Mammary epithelial cell (primary cell): ENCODE measurements at regions not wholly inside any gene's neighbourhood (a gene's known extent, or its start where the extent isn't known, plus 50 kb on each side); places are given as distances from the start of the nearest gene placed in this dataset.

Experiments used
- EZH2 ChIP-seq: IDR thresholded peaks from 2 replicates; pipeline ENCODE4 v1.6.1; 2012; ENCODE audit warnings: low read length, inconsistent platforms, borderline replicate concordance
- TF ChIP-seq, protein P1 (sequence below), 2 donors: IDR thresholded peaks in 1 of 2; conservative IDR thresholded peaks in 1 of 2; 2 replicates each; pipeline ENCODE4 v1.5.1; 2011 to 2012; ENCODE audit warnings: inconsistent platforms in 2 of 2, low read length in 2 of 2, mild to moderate bottlenecking in 2 of 2, control low read depth in 1 of 2, low read depth in 1 of 2; ENCODE audit not compliant: insufficient read depth in 1 of 2; ENCODE audit errors: extremely low read depth in 1 of 2

DNA sequence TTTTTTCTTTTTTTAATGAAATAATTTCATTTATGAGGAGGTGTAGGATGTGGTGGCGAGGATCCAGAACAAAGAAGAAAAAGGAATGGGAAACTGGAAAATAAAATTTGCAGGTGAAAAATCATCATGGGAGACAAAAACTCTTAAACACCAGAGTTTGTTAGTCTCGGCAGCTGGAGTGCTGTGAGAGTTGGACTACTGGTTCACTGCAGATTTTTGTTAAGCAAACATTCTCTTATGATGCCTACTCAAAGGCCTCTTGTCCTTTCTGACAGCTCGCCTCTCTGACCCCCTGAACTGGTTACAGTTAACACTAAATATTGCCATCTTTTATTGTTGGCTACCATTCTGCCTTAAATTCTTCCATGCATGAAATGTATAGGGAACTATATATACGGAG, 152.4 kb upstream of the DPH6 start:
- TF ChIP-seq, protein P1, sequence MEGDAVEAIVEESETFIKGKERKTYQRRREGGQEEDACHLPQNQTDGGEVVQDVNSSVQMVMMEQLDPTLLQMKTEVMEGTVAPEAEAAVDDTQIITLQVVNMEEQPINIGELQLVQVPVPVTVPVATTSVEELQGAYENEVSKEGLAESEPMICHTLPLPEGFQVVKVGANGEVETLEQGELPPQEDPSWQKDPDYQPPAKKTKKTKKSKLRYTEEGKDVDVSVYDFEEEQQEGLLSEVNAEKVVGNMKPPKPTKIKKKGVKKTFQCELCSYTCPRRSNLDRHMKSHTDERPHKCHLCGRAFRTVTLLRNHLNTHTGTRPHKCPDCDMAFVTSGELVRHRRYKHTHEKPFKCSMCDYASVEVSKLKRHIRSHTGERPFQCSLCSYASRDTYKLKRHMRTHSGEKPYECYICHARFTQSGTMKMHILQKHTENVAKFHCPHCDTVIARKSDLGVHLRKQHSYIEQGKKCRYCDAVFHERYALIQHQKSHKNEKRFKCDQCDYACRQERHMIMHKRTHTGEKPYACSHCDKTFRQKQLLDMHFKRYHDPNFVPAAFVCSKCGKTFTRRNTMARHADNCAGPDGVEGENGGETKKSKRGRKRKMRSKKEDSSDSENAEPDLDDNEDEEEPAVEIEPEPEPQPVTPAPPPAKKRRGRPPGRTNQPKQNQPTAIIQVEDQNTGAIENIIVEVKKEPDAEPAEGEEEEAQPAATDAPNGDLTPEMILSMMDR (conservative IDR thresholded peaks at IDR 0.05 in 1 of 2, IDR thresholded peaks at IDR 0.05 in 1 of 2; ENCODE audit: extremely low read depth in 1 of 2, insufficient read depth in 1 of 2, low read depth in 1 of 2, low read length in 2 of 2) = no peak
- TF ChIP-seq EZH2 = no peak
